Effector memory CD8-positive, alpha-beta T cell (primary cell): ENCODE measurements at regions not wholly inside any gene's neighbourhood (a gene's known extent, or its start where the extent isn't known, plus 50 kb on each side); places are given as distances from the start of the nearest gene placed in this dataset.

ENCODE experiments used
- ATAC-seq: fragments of 150-1000 bp; cut with Tn5 transposase; replicated peaks from 2 replicates; pipeline ENCODE4 v1.10.0; 2021; ENCODE audit warnings: mild to moderate bottlenecking, moderate library complexity
- DNase-seq, 3 experiments: peaks; one replicate each; pipeline ENCODE4 v3.0.0; 2021
- H3K27ac Mint-ChIP-seq, 2 donors: one replicate each; pipeline ENCODE4 v1.8.0; 2022; ENCODE audit warnings: mild to moderate bottlenecking in 2 of 2, mixed read lengths in 2 of 2, moderate library complexity in 2 of 2
- H3K27me3 Mint-ChIP-seq, 2 donors: one replicate each; pipeline ENCODE4 v1.8.0; 2022; ENCODE audit warnings: mixed read lengths in 2 of 2
- H3K36me3 Mint-ChIP-seq: one replicate; pipeline ENCODE4 v1.8.0; 2022; ENCODE audit warnings: mild to moderate bottlenecking, moderate library complexity, mixed read lengths; ENCODE audit not compliant: insufficient read depth
- H3K4me1 Mint-ChIP-seq, 2 donors: one replicate each; pipeline ENCODE4 v1.8.0; 2022; ENCODE audit warnings: low read depth in 2 of 2, mixed read lengths in 2 of 2
- H3K4me3 Mint-ChIP-seq, 2 donors: one replicate each; pipeline ENCODE4 v1.8.0; 2022; ENCODE audit warnings: mild to moderate bottlenecking in 2 of 2, mixed read lengths in 2 of 2, moderate library complexity in 2 of 2
- H3K9me3 Mint-ChIP-seq, 2 donors: one replicate each; pipeline ENCODE4 v1.8.0; 2022; ENCODE audit warnings: mixed read lengths in 2 of 2

DNA sequence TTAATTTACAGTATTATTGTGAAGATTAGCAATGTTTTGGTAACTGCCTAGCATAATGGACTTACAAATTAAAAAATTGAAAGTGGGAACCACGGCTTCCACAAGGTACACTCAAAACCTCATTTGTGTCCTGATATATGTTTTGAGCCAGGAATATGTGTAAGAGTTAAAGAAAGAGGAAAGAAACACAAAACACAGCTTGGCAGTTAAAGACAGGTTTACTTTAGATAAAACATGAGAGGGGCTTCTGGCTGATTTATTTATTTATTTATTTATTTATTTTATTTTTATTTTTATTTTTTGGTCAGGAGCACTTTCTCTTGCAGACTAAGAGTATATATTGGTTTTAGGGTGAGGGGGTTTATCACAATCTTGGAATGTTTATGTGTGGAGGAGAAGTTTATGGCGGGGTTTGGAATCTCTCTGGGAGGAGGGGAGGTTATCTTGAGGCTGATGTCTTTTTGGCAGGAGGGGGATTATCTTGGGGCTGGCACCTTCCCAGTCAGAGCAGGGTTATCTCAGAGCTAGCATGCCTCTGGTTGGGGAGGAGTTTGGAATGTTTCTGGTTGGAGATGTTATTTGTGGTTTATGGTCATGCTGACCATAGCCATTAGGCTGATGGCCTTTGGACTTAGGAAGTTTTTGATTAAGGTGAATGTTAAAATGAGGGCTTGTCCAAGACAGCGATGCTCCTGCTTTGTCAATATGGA is 436.7 kb downstream of the DAD1 start:
- Mint-ChIP-seq H3K4me1 (no peaks in the 10 kb centered on the region), H3K4me3 (no peak overlapping the region), H3K9me3 (no peaks in the 10 kb centered on the region), H3K36me3 (no peaks in the 10 kb centered on the region), H3K27me3 (no peaks in the 10 kb centered on the region), H3K27ac (no peak overlapping the region)
- DNase-seq: no peak
- ATAC-seq: no peak

DNA sequence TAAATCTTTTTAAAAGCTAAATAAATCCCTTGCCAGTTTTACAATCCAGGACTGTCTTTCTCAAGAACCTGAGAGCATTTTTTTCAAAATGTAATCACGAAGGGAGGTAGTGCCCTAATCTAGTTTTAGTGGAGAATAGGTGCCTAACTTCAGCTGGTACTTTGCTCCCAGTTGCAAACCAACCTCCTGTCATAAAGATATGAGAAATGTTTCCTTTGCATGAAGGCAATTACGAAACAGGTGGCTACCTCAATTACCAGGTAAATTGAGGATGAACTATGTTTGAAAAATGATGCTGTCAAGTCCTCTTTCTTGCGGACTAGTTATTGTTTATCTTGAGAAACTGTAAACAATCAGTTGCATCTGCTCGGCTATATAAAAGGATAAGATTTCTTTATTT is 437.9 kb downstream of the DAD1 start:
- no peaks in the 10 kb centered on the region for H3K4me1 Mint-ChIP-seq
- no peak for DNase-seq

DNA sequence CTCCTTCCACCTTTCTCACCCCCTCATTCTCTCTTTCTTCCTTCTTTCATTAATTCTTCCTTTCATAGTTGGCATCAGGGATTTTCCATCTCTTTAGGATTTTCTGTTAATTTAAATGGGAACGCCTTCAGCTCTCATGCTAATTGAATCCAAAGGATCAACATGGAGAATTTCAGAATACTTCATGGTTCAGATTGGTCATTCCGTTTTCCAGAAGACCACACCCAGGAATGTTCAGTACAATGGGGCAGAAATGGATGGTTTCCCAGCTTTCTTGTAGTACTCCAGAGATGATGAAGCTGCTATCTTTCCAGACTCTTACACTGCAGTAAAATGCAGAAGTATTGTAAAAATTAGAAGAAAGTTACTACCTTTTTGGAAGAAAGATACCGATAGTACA is 440.0 kb downstream of the DAD1 start:
- H3K36me3 Mint-ChIP-seq: no peaks in the 10 kb centered on the region
- H3K27me3 Mint-ChIP-seq: no peaks in the 10 kb centered on the region
- no peak overlapping the region for H3K4me3 Mint-ChIP-seq

More for the DNA sequence above, 437.9 kb downstream of the DAD1 start:
- Mint-ChIP-seq H3K4me3 (no peak overlapping the region), H3K27ac (no peak overlapping the region), H3K27me3 (no peaks in the 10 kb centered on the region), H3K36me3 (no peaks in the 10 kb centered on the region), H3K9me3 (no peaks in the 10 kb centered on the region)
- ATAC-seq: no peak

DNA sequence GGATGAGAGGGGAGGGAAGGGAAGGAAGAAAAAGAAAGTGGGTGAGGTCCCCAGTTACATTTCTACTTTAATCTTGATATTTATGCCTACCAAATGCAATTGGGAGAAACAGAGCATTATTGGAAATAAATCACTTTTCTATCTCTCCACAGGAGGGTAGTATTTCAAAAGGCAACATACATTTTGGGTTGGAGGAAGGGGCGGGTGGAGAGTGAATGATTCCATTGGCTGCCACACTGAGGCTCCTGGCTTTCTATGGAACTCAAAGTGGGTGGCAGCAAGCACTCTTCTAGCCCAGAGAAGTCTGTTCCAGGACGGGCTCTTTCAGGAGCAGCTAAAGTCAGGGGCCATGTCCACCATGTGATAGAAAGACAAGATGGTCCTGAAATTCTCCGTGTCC is 441.3 kb downstream of the DAD1 start:
- peak overlapping the region in 1 of 2 donors; percentile 64 for H3K4me3 Mint-ChIP-seq
- ATAC-seq (no peak), DNase-seq (no peak)
- no peaks in the 10 kb centered on the region for H3K4me1 Mint-ChIP-seq
- H3K9me3 Mint-ChIP-seq: no peaks in the 10 kb centered on the region
- no peaks in the 10 kb centered on the region for H3K36me3 Mint-ChIP-seq
- H3K27me3 Mint-ChIP-seq: no peaks in the 10 kb centered on the region
- H3K27ac Mint-ChIP-seq: no peak overlapping the region

More for the DNA sequence above, 440.0 kb downstream of the DAD1 start:
- DNase-seq (no peak), ATAC-seq (no peak)
- no peaks in the 10 kb centered on the region for H3K9me3 Mint-ChIP-seq
- H3K4me1 Mint-ChIP-seq: no peaks in the 10 kb centered on the region
- no peak overlapping the region for H3K27ac Mint-ChIP-seq

DNA sequence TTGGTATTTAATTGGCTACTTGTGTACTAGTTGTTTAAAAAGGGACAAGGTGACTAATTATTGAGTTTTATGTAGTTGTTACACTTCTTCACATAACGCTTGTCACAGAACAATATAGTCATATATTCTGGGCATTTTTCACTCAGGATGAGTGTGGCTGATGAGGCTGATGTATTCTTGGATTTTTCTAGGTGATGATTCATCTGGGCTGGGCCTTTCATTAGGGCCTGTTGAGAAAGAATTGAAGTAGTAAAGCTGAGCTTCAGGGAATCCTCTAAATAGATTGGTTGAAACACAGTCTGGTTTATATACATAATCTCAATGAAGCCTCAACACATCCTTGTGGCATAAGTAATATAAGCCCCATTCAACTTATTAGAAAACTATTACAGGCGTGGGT is 445.7 kb downstream of the DAD1 start:
- Mint-ChIP-seq H3K36me3 (no peaks in the 10 kb centered on the region), H3K27ac (no peak overlapping the region), H3K9me3 (no peaks in the 10 kb centered on the region), H3K4me3 (no peak overlapping the region), H3K4me1 (no peaks in the 10 kb centered on the region), H3K27me3 (no peaks in the 10 kb centered on the region)
- DNase-seq (no peak), ATAC-seq (no peak)

DNA sequence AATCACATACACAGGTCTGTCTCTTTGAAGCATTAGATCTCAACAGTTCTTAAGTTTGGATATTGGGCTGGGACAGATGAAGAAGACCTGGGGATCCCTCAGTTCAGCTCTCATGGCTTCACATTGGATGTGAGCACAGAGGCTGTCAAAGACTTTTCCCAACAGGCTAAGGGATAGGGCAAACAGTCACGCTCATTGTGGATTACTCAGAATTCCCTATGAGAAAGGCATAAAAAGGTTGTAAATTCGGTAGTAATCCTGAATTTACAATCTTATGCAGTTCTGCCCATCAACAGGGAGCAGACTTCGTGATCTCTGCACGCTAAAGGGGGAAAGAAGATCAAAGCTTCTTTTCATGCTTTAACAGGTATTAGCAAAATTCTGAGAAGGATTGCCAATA is 448.4 kb downstream of the DAD1 start:
- Mint-ChIP-seq H3K4me1 (no peaks in the 10 kb centered on the region), H3K27me3 (no peaks in the 10 kb centered on the region), H3K4me3 (no peak overlapping the region), H3K27ac (no peak overlapping the region), H3K36me3 (no peaks in the 10 kb centered on the region), H3K9me3 (no peaks in the 10 kb centered on the region)
- DNase-seq (no peak), ATAC-seq (no peak)

DNA sequence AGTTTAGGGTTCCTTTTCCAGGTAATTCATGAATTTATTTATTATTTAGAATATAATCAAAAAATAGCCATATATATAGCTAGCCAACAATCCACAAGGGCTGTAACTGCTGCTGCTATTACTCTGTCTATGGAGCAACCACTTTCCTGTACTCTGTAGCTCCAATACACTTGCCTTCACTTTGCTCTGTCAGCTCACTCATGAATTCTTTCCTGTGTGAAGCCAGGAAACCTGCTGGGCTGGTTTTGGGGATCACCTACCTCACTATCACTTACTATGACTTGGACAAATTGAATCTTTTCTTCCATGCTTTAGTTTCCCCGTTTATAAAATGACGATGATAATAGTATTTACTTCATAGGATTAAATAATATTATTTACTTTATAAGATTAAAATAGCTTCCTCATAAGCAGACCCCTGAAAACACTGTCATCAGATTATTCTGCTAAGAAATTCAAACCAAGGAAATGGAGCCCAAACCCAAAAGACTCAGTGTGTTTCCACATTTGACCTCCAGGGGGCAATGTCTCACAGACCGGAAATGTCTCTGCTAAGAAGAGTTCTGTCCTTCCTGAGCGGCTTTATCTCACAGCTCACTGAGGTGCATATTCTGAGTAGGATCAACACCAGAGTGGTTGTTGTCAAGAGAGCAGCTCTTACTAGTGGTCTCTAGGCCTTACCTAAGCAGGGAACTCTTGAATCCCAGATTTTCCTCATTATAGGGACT is 457.1 kb downstream of the DAD1 start:
- DNase-seq: peak in 2 of 3 experiments; percentile 6 to 19
- Mint-ChIP-seq H3K4me3 (no peak overlapping the region), H3K4me1 (no peaks in the 10 kb centered on the region), H3K36me3 (peaks cover 3% of the 10 kb centered on the region), H3K27ac (no peak overlapping the region), H3K27me3 (no peaks in the 10 kb centered on the region), H3K9me3 (no peaks in the 10 kb centered on the region)
- ATAC-seq: no peak

DNA sequence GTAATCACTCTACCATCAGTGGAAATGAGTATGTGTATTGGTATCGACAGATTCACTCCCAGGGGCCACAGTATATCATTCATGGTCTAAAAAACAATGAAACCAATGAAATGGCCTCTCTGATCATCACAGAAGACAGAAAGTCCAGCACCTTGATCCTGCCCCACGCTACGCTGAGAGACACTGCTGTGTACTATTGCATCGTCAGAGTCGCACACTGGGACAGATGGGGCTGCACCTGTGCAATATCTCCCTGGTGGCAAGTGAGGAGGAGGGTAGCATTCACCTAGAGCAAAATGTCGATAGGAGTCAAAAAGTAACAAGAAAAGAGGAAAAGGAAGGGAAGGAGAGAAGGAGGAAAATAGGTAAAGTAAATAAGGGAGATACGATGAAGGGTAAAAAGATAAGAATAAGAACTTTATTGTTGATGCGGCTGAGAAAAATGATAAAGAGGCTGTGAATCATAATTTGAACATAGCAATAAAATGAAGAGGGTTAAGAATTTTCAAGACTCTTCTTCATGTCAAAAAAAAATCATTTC is 450.5 kb upstream of the OR4E1 start:
- Mint-ChIP-seq H3K27ac (no peak overlapping the region), H3K4me3 (peak overlapping the region in 1 of 2 donors; percentile 32), H3K4me1 (peaks cover 0 to 5% of the 10 kb centered on the region in 2 donors), H3K36me3 (no peaks in the 10 kb centered on the region), H3K27me3 (no peaks in the 10 kb centered on the region), H3K9me3 (no peaks in the 10 kb centered on the region)
- no peak for ATAC-seq
- DNase-seq: no peak

DNA sequence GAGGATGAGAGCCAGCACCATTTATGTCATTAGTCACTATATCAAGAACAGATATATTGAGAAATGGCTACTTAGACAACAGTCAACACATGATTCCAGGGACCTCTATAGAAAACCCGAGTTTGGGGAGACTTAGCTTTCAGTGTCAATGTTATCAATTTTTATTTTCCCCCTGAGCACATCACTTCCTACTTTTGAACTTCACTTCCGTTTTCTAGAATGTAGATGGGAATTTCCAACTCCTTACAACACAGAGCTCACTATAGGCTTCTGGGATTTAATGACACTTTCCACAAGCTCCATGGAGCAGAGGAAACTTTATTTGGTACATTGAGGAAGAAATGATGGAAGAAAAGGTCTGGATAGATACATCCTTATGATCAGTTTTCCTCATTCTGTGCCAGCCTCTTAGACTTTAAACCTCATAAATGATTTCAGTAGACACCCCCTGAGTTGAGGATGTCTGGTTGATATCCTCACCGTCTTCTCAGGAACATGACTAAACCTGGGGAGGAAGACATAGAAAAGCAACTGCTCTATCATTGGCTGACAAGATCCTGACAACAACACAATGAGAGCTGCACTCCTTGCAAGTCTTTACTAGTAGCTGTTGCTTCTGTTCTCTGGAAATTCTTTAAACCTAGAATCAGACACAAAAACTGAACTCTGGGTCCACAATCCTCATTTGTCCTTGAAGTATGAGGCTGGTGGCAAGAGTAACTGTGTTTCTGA is 449.4 kb upstream of the OR4E1 start:
- Mint-ChIP-seq H3K27ac (peak overlapping the region; percentile 62 to 82), H3K4me3 (peak overlapping the region; percentile 15 to 32), H3K27me3 (no peaks in the 10 kb centered on the region), H3K4me1 (peaks cover 0 to 5% of the 10 kb centered on the region in 2 donors), H3K36me3 (no peaks in the 10 kb centered on the region), H3K9me3 (no peaks in the 10 kb centered on the region)
- peak; percentile 41 for ATAC-seq
- DNase-seq: no peak

DNA sequence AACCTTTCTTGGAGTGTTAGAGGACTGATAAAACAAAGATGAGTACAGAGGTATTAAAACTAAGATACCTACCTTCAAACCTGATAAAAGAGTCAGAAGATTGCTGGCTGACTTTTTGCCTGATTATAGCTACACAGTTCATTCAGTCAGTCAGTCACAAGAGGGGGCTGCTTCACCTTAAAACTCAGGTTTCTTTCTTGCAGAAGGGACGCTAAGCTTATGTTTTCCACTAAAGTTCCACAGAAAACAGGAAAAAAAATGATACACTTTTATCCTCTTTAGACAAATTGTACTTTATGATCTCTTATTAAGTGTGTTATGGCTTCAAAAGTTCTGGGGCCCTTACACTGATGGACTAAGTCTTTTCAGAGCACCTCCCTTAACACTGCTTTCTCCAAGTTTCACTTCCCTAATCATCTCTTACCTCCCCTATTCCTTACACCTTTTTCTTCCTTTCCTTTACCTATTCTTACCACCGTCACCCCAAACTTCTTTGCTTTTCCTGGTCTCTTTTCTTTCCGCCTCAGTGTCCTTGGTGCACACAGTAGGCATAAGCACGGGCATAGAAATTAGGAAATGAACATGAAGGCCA is 448.7 kb upstream of the OR4E1 start:
- ATAC-seq: peak; percentile 42
- Mint-ChIP-seq H3K27me3 (no peaks in the 10 kb centered on the region), H3K4me3 (no peak overlapping the region), H3K4me1 (peaks cover 0 to 5% of the 10 kb centered on the region in 2 donors), H3K36me3 (no peaks in the 10 kb centered on the region), H3K27ac (peak overlapping the region; percentile 62 to 82), H3K9me3 (no peaks in the 10 kb centered on the region)
- no peak for DNase-seq

DNA sequence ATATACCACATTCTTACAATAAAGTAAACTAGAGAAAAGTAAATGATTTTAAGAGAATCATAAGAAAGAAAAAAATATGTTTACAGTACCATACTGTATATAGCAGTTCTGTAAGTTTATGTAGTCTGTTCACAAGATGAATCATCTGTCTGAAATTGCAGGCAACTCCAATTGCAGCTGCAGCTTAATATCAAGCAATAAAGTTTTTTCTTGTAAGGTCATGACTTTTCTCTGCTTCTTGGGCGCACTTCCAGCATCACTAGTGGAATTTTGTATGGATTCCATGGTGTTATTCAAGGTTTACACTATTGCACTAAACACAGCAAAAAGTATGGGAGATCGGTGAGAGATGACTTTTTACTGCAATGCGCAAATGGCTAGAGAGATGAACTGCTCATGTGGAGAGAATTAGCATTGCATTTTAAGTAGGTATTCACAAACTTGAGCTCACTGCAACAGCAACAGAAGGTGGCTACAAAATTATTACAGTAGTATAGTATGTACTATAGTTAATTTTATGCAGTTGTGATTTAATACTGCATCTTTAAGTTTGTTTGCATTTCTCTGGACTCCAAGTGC is 445.4 kb upstream of the OR4E1 start:
- ATAC-seq (no peak), DNase-seq (no peak)
- Mint-ChIP-seq H3K27ac (no peak overlapping the region), H3K4me3 (no peak overlapping the region), H3K9me3 (no peaks in the 10 kb centered on the region), H3K27me3 (no peaks in the 10 kb centered on the region), H3K36me3 (no peaks in the 10 kb centered on the region), H3K4me1 (peaks cover 0 to 2% of the 10 kb centered on the region in 2 donors)

DNA sequence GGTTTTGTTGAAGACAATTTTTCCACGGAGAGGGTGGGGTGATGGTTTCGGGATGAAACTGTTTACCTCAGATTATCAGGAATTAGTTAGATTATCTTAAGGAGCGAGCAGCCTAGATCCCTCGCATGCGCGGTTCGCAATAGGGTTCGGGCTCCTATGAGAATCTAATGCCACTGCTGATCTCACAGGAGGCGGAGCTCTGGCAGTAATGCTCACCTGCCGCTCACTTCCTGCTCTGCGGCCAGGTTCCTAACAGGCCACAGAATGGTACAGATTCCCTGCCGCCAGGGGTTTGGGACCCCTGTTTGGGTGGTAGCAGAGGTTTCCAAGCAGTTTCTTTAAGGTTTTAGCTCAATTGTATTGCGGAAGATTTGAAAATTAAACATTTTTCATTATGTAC is 439.8 kb upstream of the OR4E1 start:
- peaks cover 0 to 4% of the 10 kb centered on the region in 2 donors for H3K27me3 Mint-ChIP-seq
- H3K9me3 Mint-ChIP-seq: no peaks in the 10 kb centered on the region
- H3K4me3 Mint-ChIP-seq: peak overlapping the region in 1 of 2 donors; percentile 29
- no peak overlapping the region for H3K27ac Mint-ChIP-seq
- DNase-seq (no peak), ATAC-seq (no peak)
- H3K36me3 Mint-ChIP-seq: no peaks in the 10 kb centered on the region
- H3K4me1 Mint-ChIP-seq: peaks cover 0 to 1% of the 10 kb centered on the region in 2 donors

DNA sequence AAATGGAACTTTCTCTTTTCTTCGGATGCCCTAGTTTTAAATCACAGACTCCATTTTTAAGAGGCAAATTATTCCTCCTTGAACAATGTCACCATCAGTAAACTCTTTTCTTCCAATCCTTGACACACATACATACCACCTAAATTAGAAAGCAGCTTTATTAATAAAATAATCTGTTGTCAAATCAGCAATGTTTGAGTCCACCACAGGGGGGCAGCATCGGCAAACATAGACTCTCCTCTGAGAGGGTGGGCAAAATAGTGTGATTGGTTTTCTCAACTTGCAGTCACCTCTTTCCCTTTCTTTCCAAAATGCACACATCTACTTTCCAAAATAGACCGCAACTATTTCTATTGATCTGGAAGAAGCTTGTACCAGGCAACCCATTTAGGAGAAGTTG is 438.4 kb upstream of the OR4E1 start:
- ATAC-seq (no peak), DNase-seq (peak; percentile 15 to 27 (median 26))
- Mint-ChIP-seq H3K27me3 (peaks cover 0 to 4% of the 10 kb centered on the region in 2 donors), H3K4me3 (peak overlapping the region; percentile 64 to 69), H3K9me3 (no peaks in the 10 kb centered on the region), H3K36me3 (no peaks in the 10 kb centered on the region), H3K4me1 (peaks cover 0 to 1% of the 10 kb centered on the region in 2 donors), H3K27ac (peak overlapping the region in 1 of 2 donors; percentile 32)
